A673 (cell line): ENCODE measurements at regions not wholly inside any gene's neighbourhood (a gene's known extent, or its start where the extent isn't known, plus 50 kb on each side); places are given as distances from the start of the nearest gene placed in this dataset.
"Not testable (repeated sequence)": the region's sequence is repeated elsewhere in the genome, so short reads cannot be mapped to it uniquely, and the experiment has no call there.

Experiments
- BruUV-seq: library from RNA; stranded (reverse); fragments of 400-500 nt; replicated peaks from 2 replicates; lab custom pipeline; 2021; lab: Mats Ljungman, UMichigan
- CTCF ChIA-PET: fragments of 300-600 bp; sonication (Branson Sonifier 250); formaldehyde crosslinking; loops from one replicate; lab custom pipeline; 2022; ENCODE audit warnings: antibody characterized with exemption; lab: Charles Lee
- POLR2A ChIA-PET: fragments of 300-600 bp; sonication (Branson Sonifier 250); formaldehyde crosslinking; loops from one replicate; lab custom pipeline; 2022; ENCODE audit warnings: antibody characterized with exemption; ENCODE audit not compliant: low non-redundant PET; lab: Charles Lee
- DNase-seq: peaks from one replicate; pipeline ENCODE4 v3.0.0-alpha.2; 2015; ENCODE audit warnings: low spot score
- H3K27ac ChIP-seq: fragments of 200-600 bp; sonication (generic); 2 replicates; pipeline ENCODE4 v1.5.1; 2016; ENCODE audit warnings: mixed run types, low read depth, mild to moderate bottlenecking, mixed read lengths, antibody characterized with exemption, low read length; ENCODE audit not compliant: poor library complexity, severe bottlenecking
- H3K27me3 ChIP-seq: fragments of 200-600 bp; sonication (generic); replicated peaks from 2 replicates; pipeline ENCODE4 v1.6.1; 2017; ENCODE audit warnings: mixed run types, low read depth, mild to moderate bottlenecking, mixed read lengths, antibody characterized with exemption, low read length; ENCODE audit not compliant: insufficient read depth, poor library complexity
- H3K36me3 ChIP-seq: fragments of 200-600 bp; sonication (generic); 2 replicates; pipeline ENCODE4 v1.6.1; 2016; ENCODE audit warnings: mixed run types, mild to moderate bottlenecking, mixed read lengths, antibody characterized with exemption, low read length; ENCODE audit not compliant: insufficient read depth, poor library complexity, severe bottlenecking
- H3K4me1 ChIP-seq: fragments of 200-600 bp; sonication (generic); 2 replicates; pipeline ENCODE4 v1.6.1; 2017; ENCODE audit warnings: mixed run types, mild to moderate bottlenecking, mixed read lengths, antibody characterized with exemption, low read length; ENCODE audit not compliant: insufficient read depth, poor library complexity, severe bottlenecking
- H3K4me3 ChIP-seq: fragments of 200-600 bp; sonication (generic); 2 replicates; pipeline ENCODE4 v1.5.1; 2016; ENCODE audit warnings: low read depth, mixed run types, mild to moderate bottlenecking, mixed read lengths, low read length; ENCODE audit not compliant: poor library complexity, severe bottlenecking
- H3K9me3 ChIP-seq: fragments of 200-600 bp; sonication (generic); 2 replicates; pipeline ENCODE4 v1.6.1; 2016; ENCODE audit warnings: mixed run types, low read depth, mild to moderate bottlenecking, mixed read lengths, antibody characterized with exemption, low read length; ENCODE audit not compliant: poor library complexity, severe bottlenecking
- EZH2 ChIP-seq: fragments of 200-600 bp; sonication (generic); IDR thresholded peaks from 2 replicates; pipeline ENCODE4 v1.6.1; 2017; ENCODE audit warnings: borderline replicate concordance, low read depth, mild to moderate bottlenecking, mixed read lengths, antibody characterized with exemption, low read length; ENCODE audit not compliant: poor library complexity, severe bottlenecking
- intact Hi-C: fragments of 100-400 bp; cut with micrococcal nuclease; formaldehyde crosslinking; loops from one replicate; pipeline ENCODE4 v1.10.0; 2022; ENCODE audit not compliant: unreplicated experiment
- TF ChIP-seq, protein P1 (sequence below): fragments of 300-800, 200-600 bp; sonication (generic); conservative IDR thresholded peaks from 2 replicates; pipeline ENCODE4 v1.5.1; 2017; ENCODE audit warnings: low read depth, mild to moderate bottlenecking, antibody characterized with exemption, low read length, moderate library complexity, mixed read lengths

DNA sequence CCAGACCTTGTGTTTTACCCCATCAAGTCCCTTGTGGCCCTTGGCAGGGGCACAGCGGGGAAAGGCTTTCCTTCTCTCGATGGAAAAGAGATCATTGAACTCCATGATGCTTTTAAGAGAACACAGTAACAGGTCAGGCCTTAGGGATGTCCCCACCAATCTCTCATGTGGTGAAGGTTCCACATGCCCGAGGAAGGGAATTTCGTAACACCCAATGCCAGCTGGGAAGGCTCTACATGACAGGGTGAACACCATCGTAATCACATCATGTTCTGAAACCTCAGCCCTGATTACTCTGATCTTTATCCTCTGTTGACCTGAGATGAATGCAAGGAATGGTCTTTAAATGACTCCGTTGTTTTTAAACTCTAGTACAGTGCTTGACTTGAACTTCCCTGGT is 105.5 kb upstream of the SPAG17 start:
- ChIA-PET CTCF (no interaction called here), POLR2A (no interaction called here)
- intact Hi-C loops: no loop called here
- no TSS peak for BruUV-seq
- Histone ChIP-seq H3K36me3 (no peaks in the 10 kb centered on the region), H3K27ac (no peak overlapping the region), H3K27me3 (no peaks in the 10 kb centered on the region), H3K4me3 (no peak overlapping the region), H3K4me1 (peaks cover 5% of the 10 kb centered on the region), H3K9me3 (no peaks in the 10 kb centered on the region)
- no peak for DNase-seq
- TF ChIP-seq, protein P1, sequence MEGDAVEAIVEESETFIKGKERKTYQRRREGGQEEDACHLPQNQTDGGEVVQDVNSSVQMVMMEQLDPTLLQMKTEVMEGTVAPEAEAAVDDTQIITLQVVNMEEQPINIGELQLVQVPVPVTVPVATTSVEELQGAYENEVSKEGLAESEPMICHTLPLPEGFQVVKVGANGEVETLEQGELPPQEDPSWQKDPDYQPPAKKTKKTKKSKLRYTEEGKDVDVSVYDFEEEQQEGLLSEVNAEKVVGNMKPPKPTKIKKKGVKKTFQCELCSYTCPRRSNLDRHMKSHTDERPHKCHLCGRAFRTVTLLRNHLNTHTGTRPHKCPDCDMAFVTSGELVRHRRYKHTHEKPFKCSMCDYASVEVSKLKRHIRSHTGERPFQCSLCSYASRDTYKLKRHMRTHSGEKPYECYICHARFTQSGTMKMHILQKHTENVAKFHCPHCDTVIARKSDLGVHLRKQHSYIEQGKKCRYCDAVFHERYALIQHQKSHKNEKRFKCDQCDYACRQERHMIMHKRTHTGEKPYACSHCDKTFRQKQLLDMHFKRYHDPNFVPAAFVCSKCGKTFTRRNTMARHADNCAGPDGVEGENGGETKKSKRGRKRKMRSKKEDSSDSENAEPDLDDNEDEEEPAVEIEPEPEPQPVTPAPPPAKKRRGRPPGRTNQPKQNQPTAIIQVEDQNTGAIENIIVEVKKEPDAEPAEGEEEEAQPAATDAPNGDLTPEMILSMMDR: no peak
- no peak for TF ChIP-seq EZH2

DNA sequence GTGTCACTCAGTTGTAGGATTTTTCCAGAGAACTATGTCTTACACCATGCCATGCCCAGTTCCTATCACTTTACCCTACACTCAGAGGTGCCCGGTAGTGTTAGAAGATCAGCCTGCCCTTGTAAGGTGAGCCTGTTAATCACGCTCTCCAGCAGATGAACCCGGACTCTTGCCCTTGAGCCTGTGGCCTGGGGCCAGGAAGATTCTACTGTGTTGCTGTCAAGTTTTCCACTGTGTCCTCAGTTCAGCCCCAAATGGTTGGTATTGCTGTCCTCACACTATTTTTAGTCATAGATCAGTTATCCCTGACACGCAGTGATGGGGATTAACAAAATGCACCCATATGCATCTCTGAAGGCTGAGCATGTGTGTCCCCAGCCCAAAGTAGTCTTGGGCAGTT is 105.0 kb upstream of the SPAG17 start:
- ChIA-PET POLR2A (no interaction called here), CTCF (no interaction called here)
- peaks cover 5% of the 10 kb centered on the region for H3K4me1 ChIP-seq
- no peaks in the 10 kb centered on the region for H3K27me3 ChIP-seq
- intact Hi-C loops: no loop called here
- TF ChIP-seq EZH2: no peak
- TF ChIP-seq, protein P1: no peak
- BruUV-seq: no TSS peak
- DNase-seq: no peak
- no peak overlapping the region for H3K27ac ChIP-seq
- H3K9me3 ChIP-seq: no peaks in the 10 kb centered on the region
- no peaks in the 10 kb centered on the region for H3K36me3 ChIP-seq
- H3K4me3 ChIP-seq: no peak overlapping the region

DNA sequence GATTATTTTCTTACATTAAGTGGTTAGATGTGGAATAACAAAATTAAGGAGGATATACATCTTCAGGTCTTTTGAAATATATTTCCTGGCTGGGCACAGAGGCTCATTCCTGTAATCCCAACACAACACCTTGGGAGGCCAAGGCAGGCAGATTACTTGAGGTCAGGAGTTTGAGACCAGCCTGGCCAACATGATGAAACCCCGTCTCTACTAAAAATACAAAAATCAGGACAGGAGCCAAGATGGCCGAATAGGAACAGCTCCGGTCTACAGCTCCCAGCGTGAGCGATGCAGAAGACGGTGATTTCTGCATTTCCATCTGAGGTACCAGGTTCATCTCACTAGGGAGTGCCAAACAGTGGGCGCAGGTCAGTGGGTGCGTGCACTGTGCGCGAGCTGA is 95.6 kb upstream of the SPAG17 start:
- CTCF ChIA-PET, BruUV-seq, POLR2A ChIA-PET: not testable (repeated sequence)

DNA sequence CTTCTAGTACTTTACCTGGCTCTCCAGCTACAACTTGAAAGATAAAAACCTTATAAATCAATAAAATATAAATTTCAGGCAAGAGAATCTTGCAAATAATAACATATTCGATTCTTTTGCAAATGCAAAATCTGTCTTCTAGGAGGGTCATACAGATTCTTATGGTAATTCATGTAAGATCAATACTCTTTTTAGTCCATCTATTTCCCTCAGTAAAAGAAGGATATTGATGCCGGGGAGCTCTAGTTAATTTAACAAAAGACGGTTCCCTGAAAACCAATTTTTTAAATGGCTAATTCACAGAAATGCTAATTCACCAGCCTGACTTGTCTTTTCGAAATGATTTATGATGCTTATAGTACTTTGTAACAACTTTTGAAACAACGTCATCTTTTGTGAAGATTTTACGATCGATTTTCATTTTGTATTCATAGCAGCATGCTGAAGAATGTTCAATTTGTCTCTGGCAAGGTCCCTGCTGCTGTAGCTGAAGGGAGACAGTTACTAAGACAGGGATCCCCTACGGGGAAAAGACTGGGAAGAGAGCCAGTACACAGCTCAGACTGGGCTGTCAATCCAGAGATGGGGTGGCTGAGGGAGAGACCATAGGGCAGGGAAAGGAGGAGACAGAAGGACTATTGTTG is 90.6 kb upstream of the SPAG17 start:
- POLR2A ChIA-PET: interaction anchor here (0.8 kb wide), 1 partner anchor 27 kb away, joined by 3 read pairs; no protein-coding TSS in a partner anchor
- no peak for TF ChIP-seq EZH2
- TF ChIP-seq, protein P1: no peak
- Histone ChIP-seq H3K27me3 (no peaks in the 10 kb centered on the region), H3K27ac (no peak overlapping the region), H3K36me3 (no peaks in the 10 kb centered on the region), H3K4me1 (peaks cover 9% of the 10 kb centered on the region), H3K9me3 (no peaks in the 10 kb centered on the region), H3K4me3 (no peak overlapping the region)
- CTCF ChIA-PET: no interaction called here
- intact Hi-C loops: no loop called here
- no TSS peak for BruUV-seq
- peak; percentile 66 for DNase-seq

More for the DNA sequence above, 95.6 kb upstream of the SPAG17 start:
- H3K27me3 ChIP-seq, DNase-seq, H3K4me3 ChIP-seq, H3K9me3 ChIP-seq, H3K27ac ChIP-seq, H3K36me3 ChIP-seq, H3K4me1 ChIP-seq, intact Hi-C loops: not testable (repeated sequence)
